Fibroblast of peridontal ligament (primary cell): ENCODE measurements at regions not wholly inside any gene's neighbourhood (a gene's known extent, or its start where the extent isn't known, plus 50 kb on each side); places are given as distances from the start of the nearest gene placed in this dataset.

ENCODE experiments used
- DNase-seq: peaks from one replicate; pipeline ENCODE4 v3.0.0-alpha.2; 2010; ENCODE audit errors: extremely low read depth

- no peak for DNase-seq
Measured at GRCh38 chr13:34547929-34548328, 394.1 kb upstream of the NBEA start.

GRCh38 chr13:34553376-34553775 is 388.7 kb upstream of the NBEA start:
- no peak for DNase-seq

GRCh38 chr13:34555988-34556387 is 386.1 kb upstream of the NBEA start:
- DNase-seq = no peak

- DNase-seq = no peak
Measured at GRCh38 chr13:34561033-34561432, 381.0 kb upstream of the NBEA start.

GRCh38 chr13:34567597-34567996 is 374.5 kb upstream of the NBEA start:
- no peak for DNase-seq

- DNase-seq = no peak
Measured at GRCh38 chr13:34570698-34571353, 371.2 kb upstream of the NBEA start.

GRCh38 chr13:34571716-34572115 is 370.4 kb upstream of the NBEA start:
- DNase-seq = no peak

- no peak for DNase-seq
Measured at GRCh38 chr13:34577051-34577450, 365.0 kb upstream of the NBEA start.

GRCh38 chr13:34578471-34578870 is 363.6 kb upstream of the NBEA start:
- no peak for DNase-seq

GRCh38 chr13:34578917-34579316 is 363.2 kb upstream of the NBEA start:
- no peak for DNase-seq

GRCh38 chr13:34583181-34583580 is 358.9 kb upstream of the NBEA start:
- DNase-seq = no peak

- DNase-seq = no peak
Measured at GRCh38 chr13:34587576-34587975, 354.5 kb upstream of the NBEA start.

GRCh38 chr13:34588362-34588761 is 353.7 kb upstream of the NBEA start:
- no peak for DNase-seq

- DNase-seq = no peak
Measured at GRCh38 chr13:34589581-34589980, 352.5 kb upstream of the NBEA start.

- DNase-seq = no peak
Measured at GRCh38 chr13:34591129-34591528, 350.9 kb upstream of the NBEA start.

- no peak for DNase-seq
Measured at GRCh38 chr13:34591900-34592529, 350.1 kb upstream of the NBEA start.

- DNase-seq = no peak
Measured at GRCh38 chr13:34593658-34594057, 348.4 kb upstream of the NBEA start.

GRCh38 chr13:34594507-34594906 is 347.6 kb upstream of the NBEA start:
- DNase-seq = no peak

- DNase-seq = no peak
Measured at GRCh38 chr13:34608331-34608730, 333.7 kb upstream of the NBEA start.

- peak; percentile 22 for DNase-seq
Measured at GRCh38 chr13:34611671-34612070, 330.4 kb upstream of the NBEA start.

- no peak for DNase-seq
Measured at GRCh38 chr13:34617473-34618083, 324.5 kb upstream of the NBEA start.

- no peak for DNase-seq
Measured at GRCh38 chr13:34618654-34619053, 323.4 kb upstream of the NBEA start.

- DNase-seq = no peak
Measured at GRCh38 chr13:34619326-34619725, 322.7 kb upstream of the NBEA start.
